ENCODE measurements at regions not wholly inside any gene's neighbourhood (a gene's known extent, or its start where the extent isn't known, plus 50 kb on each side); places are given as distances from the start of the nearest gene placed in this dataset.

GRCh38 chr1:65734979-65735378, 57.7 kb upstream of the PDE4B start:
- DNase-seq (ENCODE audit: low read depth) = no peak
- TF ChIP-seq CTCF (conservative IDR thresholded peaks at IDR 0.05; ENCODE audit: low read depth, low read length) = no peak
- no peak overlapping the region for H3K4me3 ChIP-seq (ENCODE audit: low read depth, low read length)

GRCh38 chr1:65741993-65742392, 50.7 kb upstream of the PDE4B start:
- no peak overlapping the region for H3K4me3 ChIP-seq (ENCODE audit: low read depth, low read length)
- DNase-seq (ENCODE audit: low read depth) = no peak
- TF ChIP-seq CTCF (conservative IDR thresholded peaks at IDR 0.05; ENCODE audit: low read depth, low read length) = no peak

Measured in epithelial cell of proximal tubule (primary cell).